Left renal pelvis (tissue), 4 donors: ENCODE measurements at regions not wholly inside any gene's neighbourhood (a gene's known extent, or its start where the extent isn't known, plus 50 kb on each side); places are given as distances from the start of the nearest gene placed in this dataset.
"Not testable (repeated sequence)": the region's sequence is repeated elsewhere in the genome, so short reads cannot be mapped to it uniquely, and the experiment has no call there.

Experiments used
- DNase-seq, 4 donors: peaks; one replicate each; pipeline ENCODE4 v3.0.0-alpha.2; 2013; ENCODE audit warnings: low read depth in 4 of 4, low spot score in 3 of 4

DNA sequence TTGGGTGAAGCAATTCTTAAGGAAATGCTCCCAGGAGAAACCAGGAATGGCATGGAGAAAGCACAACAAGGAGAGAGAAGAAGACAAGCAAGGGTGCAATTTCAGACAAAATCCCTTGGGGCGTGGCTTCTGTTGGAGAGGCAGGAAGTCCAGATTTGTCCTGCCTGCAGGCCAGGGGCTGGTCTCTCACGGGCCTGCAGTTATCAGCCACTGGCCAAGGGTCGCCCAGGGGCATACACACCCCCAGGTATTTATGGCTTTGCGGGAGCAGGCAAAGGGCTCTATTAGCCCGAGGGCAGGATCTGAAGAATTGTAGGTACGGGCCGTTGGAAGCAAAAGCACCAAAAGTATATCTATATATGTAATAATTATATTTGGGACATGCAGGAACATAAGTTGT is 87.7 kb downstream of the IYD start:
- no peak for DNase-seq

DNA sequence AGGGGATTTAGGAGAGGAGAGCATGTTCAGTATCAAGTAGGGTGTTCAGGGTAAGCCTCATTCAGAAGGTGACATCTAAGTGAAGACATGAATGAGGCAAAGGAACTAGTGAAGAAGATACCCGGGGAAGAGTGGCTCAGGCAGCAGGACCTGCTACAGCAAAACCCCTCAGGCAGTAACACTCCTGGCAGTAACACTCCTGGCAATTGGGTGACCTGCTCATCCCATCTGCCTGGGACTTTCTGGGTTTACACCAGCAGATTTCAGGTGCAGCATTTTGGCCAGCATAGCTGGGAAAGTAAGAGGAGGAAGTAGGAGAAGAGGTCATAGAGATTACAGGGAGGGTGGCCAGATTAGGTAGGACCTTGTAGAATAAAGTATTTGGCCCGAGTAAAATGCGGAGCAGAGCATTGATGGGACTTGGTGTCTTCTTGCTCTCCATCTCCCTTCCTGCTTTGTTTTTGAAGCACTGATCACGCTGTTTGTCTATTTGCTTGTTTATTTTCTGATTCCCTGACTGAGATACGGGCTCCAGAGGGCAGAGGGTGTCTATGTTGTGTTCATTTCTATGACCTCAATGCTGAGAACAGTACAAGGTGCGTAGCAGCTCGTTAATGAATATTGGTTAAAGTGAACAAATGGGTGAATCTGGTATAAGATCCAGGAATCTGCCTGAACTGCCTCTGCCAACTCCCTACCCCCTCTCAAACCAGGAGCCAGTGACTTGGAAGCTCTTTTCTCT is 88.3 kb downstream of the IYD start:
- DNase-seq, result no peak

DNA sequence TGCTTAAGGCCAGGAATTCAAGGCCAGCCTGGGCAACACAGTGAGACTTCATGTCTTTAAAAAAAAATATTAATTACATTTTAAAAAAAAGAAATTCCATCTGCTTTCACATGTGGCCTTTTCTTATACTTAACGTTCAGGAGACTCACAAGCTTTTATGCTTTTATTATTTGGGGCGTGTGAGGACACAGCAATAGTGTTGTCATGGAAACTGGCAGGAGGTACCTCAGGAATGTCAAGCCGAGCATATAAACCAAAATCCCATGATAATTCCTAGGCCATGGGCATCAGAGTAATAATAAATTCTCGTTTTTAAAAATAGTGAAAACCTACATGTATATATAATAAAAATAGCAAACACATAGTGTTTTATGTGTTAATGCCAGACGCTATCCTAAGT is 89.8 kb downstream of the IYD start:
- DNase-seq, result no peak

DNA sequence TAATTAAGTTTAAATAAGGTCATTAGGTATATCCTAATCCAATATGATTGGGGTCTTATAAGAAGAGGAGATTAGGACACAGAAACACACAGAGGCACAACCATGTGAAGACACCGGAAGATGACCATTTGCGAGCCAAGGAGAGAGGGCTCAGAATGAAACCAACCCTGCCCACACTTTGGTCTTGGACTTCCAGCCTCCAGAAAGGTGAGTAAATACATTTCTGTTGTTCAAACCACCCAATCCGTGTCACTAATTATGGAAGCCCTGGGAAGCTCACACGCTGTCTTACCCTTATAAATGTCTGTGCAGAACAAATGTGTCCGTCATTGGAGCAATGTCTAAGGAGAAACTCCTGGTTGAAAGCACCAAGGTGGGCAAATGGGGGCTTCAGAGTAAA is 95.0 kb downstream of the IYD start:
- DNase-seq, result no peak

DNA sequence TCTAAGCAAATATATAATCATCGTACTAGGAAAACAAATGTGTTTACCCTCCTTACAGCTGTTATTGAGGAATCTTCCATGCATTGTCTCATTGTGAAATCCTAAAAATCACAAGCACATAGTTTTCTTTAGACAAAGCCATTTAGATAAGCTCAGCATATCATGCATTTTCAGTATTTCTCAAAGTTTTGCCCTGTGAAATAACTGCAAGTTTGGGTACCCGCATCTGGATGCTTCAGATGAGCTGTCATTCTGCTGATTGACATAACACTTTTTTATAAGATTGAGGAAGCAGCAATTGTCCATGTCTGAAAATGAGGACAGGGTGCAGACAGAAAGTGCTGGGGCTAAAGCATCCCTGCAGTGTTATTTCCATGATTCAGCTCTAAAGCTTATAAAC is 96.2 kb downstream of the IYD start:
- DNase-seq, result no peak

DNA sequence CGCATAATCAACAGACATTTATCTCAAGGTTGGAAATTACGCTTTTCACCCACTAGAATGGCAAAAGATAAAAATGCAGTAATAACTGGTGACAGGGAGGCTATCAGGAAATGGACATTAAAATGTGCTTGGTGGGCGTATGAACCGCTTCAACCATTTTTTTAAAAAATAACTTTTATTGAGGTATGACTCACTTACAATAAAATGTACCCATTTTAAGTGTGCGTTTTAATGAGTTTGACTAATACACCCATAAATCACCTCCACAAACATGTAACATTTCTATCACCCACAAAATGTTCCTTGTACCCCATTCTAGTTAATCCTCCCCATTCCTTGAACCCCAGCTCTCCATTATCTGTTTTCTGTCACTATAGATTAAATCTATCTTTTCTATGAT is 96.8 kb downstream of the IYD start:
- no peak for DNase-seq

DNA sequence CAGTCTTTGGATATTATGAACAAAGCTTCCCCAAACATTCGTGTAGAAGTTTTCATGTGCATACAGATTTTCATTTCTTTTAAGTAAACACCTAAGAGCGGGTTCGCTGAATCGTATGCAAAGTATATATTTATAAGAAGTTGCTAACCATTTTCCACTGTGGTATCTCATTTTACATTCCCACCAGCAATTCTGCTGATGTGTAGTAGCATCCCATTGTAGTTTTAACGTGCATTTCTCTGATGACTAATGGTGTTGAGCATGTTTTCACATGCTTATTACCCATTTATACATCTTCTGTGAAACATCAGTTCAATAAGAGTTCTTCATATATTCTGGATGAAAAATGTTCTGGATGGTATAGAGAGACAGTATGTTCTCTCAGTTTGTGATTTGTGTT is 97.4 kb downstream of the IYD start:
- DNase-seq, result no peak

DNA sequence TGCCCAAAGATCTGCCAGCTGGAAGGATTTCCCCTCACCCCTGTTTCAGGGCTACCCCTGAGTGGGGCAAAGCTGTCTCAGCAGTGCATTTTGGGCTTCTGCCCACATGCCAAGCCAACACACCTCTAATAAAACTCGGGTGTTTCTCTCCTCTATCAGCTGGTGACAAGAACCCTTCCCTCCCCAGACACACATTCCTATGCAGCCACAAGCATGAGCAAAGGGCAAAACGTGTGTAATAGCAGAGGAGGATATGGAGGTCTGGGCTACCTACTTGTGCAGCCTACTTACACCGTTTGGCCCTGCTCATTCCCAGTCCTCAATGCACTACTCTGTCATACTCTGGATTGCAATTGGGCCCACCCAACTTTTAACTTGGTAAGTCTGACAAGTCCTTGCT is 101.3 kb downstream of the IYD start:
- no peak for DNase-seq

DNA sequence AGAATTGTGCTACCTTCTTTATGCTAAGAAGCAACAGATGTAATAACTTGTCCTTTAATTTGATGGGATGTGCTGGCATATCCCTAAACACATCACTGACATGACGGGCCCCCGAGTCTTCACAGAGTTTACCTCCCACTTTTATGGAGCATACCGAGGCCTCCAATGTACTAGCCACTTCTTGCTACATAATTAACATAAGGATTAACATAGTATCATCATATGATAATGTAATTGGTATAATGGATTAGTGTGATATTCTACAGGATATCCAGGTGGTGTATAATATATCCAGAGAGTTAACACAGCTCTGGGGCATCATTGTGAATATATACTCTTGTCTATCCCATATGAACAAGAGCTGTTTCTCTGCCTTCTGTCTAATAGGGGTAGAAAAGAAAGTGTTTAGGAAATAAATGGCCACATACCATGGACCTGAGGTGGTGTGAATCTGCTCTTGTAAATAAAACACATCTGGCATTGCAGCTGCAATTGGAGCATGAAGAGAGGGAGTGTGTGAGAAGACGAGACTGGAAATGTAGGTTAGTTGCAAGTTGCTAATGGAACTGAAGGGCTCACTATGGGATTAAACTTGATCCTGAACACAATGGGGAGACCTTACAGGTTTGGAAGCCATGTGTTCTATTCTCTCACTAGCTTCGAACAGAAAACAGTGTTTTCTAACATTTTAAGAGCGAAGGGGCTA is 102.3 kb downstream of the IYD start:
- DNase-seq, result no peak

DNA sequence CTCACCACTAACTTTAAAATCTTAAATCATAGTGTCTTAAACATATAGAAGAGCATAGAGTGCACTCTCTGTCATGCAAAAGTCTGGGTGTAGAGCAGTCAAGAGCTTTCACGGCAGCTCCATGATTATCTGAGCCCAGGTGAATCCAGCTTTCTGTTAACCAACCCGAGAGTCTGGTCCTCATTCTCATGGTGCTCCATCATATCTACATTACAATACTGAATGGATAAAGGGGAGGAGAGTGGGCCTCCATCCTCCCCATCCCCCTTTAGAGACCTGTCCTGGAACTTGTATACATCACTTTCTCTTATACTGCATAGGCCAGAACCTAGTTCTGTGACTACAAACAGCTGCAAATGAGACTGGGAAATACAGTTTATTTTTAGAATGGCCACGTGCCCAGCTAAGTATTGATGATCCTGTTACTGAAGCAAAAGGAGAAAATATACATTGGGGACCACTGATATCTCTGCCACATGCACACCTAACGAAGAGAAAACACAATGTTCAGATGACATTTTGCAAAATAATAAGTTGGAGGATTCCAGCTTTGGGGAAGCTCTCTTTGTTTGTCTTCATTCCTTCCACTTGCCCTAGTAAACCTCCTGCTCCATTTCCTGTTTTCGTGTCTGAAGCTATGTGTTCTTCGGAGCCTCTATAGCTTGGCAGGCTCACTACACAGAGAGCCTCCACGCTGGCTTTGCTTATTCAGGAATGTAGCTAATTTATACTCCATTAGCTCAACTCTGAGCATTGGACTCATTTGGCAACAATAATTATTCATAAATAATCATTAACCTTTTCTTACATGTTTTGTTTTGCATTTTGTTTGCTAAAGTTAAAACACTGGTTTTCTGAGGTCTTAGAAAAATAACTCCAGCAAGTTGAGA is 110.1 kb downstream of the IYD start:
- DNase-seq, result peak in 3 of 4 donors; percentile 33

DNA sequence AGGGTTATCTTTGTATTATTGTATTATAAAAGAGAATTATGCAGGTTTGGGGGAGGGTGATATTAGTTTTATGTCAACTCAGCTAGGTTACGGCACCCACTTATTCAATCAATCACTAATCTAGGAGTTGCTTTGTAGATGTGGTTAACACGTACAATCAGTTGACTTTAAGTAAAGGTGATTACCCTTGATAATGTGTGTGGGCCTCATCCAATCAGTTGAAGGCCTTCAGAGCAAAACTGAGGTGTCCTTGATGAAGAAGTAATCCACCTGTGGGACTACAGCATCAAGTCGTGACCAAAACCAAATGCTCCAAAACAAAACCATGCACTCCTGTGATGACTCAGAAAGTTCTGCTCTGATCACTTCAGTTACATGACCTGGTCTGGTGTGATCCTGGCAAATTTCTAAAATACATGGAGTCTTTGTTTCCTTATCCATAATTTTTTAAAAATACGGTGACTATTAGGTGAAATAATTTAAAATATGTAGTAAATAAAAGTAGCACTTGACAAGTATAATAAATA is 114.1 kb downstream of the IYD start:
- no peak for DNase-seq

DNA sequence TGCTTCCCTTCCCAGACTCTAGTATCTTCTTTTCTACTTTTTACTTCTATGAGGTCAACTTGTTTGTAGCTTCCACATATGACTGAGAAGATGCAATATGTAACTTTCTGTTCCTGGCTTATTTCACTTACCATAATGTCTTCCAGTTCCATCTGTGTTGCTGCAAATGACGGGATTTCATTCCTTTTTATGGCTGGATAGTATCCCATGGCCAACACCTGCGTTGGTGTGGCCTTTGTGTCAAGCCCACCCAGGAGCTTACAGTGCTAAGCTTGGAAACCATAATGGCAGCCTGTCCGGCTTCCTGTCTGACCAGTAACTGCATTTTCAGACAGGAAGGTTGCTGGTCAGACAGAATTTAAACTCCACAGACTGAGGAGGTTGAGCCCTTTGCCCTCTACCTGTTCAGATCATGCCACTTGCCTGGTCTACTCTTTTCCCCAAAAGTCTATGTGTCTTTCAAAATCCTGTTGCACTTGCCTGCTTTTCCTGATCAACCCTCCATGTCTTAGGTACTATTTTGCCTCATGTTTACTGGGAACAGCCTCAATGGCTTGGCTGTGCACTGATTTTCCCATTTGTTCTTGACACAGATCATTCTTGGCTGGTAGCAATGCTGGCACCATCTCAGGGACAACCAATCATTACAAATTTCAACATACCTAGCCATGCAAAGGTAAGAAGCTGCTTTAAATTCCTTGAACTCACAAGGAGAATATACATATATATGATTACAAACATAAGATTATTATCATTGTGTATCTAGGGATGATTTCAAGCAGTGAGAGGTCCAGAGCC is 114.3 kb upstream of the PLEKHG1 start:
- DNase-seq, result no peak

DNA sequence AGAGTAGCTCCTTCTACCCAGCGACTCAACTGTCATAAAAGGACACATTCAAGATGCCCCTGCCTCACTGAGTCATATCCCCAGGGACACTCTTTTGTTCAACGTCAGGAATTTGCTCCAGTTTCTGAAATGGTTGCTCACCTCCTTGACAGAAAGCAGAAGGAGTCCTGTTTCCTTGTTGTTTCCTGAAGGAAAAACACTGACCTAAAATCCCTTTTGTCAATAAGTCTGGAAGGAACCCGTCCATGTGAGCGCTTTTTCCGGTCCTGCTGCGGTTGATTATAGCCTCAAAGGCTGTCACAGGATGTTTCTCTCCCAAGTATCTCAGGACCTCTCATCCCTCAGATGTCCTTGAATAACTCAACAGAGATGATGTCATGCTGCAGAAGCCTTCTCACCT is 113.6 kb upstream of the PLEKHG1 start:
- DNase-seq, result no peak

DNA sequence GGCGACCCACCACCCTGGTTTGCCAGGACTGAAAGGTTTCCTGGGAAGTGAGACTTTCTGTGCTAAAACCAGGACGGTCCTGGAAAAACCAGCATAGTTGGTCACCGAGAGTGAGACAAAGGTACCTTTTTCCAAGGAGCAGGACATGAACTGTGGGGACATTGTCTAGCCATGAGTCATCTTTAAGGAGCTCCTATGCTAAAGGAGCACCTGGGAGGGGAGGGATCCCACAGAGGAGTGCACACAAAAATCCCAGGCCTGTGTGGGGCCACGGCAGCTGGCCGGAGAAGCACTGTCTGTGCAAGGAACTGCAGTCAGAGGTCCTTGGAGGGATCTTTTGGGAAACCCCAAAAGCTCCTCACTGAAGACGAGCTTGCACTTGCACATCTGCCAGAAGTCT is 109.1 kb upstream of the PLEKHG1 start:
- no peak for DNase-seq

DNA sequence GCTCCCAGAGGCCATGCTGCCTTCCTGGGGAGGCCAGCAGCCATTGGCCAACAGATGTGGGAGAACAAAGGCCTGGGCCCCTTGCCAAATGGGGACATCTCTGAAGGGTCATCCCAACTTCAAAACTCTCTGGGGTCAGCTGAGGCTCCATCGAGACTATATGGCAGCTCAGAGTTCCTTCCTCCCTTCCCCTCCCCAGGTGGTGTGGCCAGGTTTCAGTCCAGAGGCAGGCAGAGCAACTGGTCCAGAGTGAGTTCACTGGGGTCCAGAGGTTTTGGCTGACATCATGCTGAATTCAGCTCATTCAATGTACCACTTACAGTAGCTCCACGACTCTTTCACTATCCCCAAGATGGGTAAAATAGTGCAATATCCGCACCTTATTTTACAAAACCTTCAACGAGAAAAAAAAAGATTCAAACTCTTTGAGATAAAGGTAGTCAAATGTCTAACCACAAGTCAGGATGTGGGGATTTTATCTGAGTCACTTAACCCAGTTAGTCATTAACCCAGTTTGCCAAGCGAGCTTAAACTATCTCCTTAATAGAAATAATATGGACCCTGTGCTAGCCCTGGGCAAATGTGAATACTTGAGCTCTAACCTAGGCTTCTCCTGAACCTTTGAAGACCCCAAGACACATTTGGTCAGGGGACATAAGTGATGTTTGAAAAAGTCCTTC is 108.4 kb upstream of the PLEKHG1 start:
- DNase-seq, result no peak

DNA sequence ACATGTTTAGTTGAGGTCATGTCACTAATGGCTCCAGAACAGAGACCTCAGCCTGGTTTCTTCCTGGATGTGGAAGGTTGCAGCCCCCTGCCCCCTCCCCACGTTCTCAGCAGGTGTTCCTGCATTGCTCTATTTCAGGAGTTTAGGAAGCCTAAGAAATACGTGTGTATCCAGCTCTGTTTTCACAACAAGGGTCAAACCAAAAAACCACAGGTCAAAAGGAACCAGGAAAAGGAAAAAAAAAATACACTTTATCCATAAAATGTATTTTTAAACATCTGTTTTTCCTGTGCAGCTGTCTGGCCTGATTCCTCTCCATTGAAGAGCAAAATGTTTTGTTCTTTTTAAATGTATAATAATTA is 107.9 kb upstream of the PLEKHG1 start:
- no peak for DNase-seq

DNA sequence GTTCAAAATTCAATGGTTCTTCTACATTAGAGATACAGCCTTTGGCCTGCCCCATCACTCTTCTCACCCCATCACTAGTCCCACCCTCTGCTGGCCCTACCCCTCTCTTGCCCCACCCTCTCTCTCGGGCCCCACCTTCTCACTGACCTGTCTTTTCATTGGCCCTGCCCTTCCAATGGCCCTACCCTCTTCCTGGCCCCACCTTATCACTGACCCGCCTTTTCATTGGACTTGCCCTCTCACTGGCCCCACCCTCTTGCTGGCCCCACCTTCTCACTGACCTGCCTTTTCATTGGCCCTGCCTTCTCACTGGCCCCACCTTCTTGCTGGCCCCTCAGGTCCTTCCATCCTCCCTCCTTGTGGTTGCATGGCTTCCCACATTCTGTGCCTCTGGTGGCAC is 107.2 kb upstream of the PLEKHG1 start:
- no peak for DNase-seq

DNA sequence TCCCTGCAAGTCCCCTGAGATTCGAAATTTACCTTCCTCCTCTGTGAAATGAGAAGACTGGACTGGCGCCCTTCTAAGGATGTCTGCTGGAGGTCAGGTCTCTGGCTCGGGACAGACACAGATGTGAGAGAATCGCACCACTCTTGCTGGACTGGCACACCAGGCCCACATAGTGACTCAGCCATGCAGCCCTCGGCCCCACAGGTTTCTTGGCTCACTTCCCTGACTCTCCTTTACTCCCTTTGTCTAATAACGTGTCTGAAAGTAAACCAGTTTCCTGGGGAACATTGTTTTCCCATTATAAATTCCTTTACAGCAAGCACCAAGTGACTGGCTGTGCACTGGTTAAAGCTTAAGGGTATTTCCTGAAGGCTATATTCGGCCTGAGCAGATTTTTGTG is 106.7 kb upstream of the PLEKHG1 start:
- DNase-seq, result no peak

DNA sequence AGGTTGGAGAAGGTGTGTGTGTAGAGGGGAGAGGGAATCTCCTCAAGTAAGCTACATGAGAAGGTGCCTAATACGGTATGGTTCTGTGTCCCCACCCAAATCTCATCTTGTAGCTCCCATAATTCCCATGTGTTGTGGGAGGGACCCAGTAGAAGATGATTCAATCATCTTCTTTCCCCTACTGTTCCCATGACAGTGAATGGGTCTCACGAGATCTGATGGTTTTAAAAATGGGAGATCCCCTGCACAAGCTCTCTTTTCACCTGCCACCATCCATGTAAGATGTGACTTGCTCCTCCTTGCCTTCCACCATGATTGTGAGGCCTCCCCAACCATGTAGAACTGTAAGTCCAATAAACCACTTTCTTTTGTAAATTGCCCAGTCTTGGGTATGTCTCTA is 106.1 kb upstream of the PLEKHG1 start:
- not testable (repeated sequence) for DNase-seq

DNA sequence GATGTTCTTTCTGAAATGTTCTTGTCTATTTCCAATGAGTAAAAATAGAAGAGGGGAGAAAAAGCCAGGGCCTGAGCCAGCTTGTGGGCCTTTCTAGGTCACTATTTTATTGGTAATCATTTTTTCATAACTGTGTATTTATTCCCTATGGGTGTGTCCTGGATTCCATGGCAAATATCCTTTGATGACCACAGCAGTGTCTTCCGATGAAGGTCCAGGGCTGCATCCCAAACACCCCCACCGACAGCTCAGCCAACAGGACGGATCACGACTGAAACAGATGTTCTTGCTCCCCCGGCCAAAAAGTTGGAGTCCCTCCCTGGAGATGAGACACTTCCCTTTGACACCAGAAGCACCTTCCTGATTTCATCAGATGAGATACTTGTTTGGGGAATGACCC is 105.4 kb upstream of the PLEKHG1 start:
- DNase-seq, result no peak
